ENCODE measurements at regions not wholly inside any gene's neighbourhood (a gene's known extent, or its start where the extent isn't known, plus 50 kb on each side); places are given as distances from the start of the nearest gene placed in this dataset.
"Not testable (repeated sequence)": the region's sequence is repeated elsewhere in the genome, so short reads cannot be mapped to it uniquely, and the experiment has no call there.

GRCh38 chr18:1413323-1413675 is 508.6 kb downstream of the ADCYAP1 start:
- DNase-seq (ENCODE audit: low read depth in 3 of 3) = no peak

DNA sequence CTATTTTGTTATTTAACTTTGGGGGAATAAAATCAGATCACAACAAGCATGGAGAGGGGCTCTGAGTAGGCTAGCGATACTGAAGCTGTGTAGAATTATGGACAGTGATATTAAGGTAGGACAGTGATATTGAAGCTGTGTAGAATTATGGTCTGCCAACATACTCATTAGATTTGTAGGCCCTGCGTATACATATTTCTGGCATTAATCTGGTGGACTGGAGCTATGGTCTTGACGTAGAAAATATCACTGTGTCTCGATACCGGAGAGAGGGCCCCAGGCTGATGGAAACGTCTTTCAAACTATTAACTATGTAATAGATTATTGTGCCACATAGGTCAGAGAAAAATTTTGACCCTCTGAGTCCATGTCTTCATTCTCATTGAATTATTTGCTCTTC is 511.4 kb downstream of the ADCYAP1 start:
- no peak for DNase-seq (ENCODE audit: low read depth in 3 of 3)

GRCh38 chr18:1421502-1421901 is 516.8 kb downstream of the ADCYAP1 start:
- DNase-seq (ENCODE audit: low read depth in 3 of 3) = no peak

GRCh38 chr18:1422634-1423033 is 518.0 kb downstream of the ADCYAP1 start:
- no peak for DNase-seq (ENCODE audit: low read depth in 3 of 3)

GRCh38 chr18:1425679-1426078 is 521.0 kb downstream of the ADCYAP1 start:
- DNase-seq (ENCODE audit: low read depth in 3 of 3) = no peak

DNA sequence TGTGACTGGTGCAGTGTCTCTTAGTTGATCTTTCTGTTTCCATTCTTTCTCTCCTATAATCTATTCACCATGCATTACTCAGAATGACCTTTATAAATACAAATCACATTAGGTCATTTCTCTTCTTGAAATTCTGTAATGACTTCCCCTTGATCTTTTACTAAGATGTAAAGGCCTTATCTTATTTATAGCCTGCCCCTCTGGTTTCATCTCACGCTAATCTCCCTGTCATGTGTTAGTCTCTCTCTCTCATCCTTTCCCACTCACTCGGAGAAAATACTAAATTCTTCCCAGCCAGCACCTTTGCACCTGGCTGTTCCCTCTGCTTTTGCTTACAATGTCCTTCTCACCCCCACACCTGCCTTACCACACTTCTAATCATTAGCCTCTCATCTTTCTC is 530.8 kb downstream of the ADCYAP1 start:
- no peak for DNase-seq (ENCODE audit: low read depth in 3 of 3)

DNA sequence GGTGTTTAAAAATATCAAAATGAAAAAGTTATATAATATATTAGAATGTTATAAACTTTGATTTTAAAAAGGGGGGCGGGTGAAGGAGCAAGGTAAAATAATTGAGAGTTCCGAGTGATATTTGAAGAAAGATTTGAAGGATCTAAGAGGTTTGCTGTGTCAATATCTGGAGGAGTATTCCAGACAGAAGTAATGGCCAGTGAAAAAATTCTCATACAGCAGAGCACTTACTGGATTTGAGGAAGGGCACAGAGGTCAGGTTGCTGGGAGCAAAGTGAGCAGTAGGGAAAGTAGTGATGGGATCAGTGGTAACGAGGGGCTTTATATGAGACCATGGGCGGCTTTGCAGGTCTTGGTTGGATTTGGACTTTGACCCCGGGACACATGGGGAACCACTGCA is 531.5 kb downstream of the ADCYAP1 start:
- DNase-seq (ENCODE audit: low read depth in 3 of 3) = no peak

- DNase-seq (ENCODE audit: low read depth in 3 of 3) = no peak
Measured at GRCh38 chr18:1438458-1438910, 533.8 kb downstream of the ADCYAP1 start.

GRCh38 chr18:1438967-1439366 is 534.3 kb downstream of the ADCYAP1 start:
- no peak for DNase-seq (ENCODE audit: low read depth in 3 of 3)

DNA sequence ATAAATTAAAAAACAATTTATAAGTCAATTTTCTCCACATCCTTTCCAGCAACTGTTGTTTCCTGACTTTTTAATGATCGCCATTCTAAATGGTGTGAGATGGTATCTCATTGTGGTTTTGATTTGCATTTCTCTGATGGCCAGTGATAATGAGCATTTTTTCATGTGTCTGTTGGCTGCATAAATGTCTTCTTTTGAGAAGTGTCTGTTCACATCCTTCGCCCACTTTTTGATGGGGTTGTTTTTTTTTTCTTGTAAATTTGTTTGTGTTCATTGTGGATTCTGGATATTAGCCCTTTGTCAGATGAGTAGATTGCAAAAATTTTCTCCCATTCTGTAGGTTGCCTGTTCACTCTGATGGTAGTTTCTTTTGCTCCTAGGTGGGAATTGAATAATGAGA is 539.4 kb downstream of the ADCYAP1 start:
- DNase-seq (ENCODE audit: low read depth in 3 of 3) = not testable (repeated sequence)

DNA sequence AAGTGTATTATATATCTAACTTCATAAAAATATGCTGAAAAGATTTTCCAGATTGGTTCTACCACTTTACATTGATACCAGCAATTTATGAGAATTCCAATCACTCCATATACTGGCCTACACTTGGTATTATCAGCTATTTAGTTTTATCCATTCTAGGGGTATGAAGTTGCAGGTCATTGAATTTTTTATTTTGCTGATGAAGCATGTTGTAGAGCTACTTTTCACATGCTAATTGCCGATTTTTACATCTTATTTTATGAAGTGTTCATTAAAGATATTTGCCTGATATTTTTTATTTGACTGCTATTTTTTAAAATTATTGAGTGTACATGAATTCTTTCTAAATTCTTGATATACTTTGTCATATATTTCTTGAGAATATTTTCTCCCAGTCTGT is 542.1 kb downstream of the ADCYAP1 start:
- no peak for DNase-seq (ENCODE audit: low read depth in 3 of 3)

DNA sequence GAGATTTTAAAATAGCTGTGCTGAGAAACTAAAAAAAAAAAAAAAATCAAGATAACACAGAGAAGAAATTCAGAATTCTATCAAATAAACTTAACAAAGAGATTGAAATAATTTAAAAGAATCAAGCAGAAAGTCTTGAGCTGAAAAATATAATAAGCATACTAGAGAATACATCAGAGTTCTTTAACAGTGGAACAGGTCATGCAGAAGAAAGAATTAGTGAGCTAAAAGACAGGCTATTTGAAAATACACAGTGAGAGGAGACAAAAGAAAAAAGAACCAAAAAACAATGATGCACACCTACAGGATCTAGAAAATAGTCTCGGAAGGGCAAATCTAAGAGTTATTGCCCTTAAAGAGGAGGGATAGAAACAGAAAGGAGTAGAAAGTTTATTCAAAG is 548.1 kb downstream of the ADCYAP1 start:
- no peak for DNase-seq (ENCODE audit: low read depth in 3 of 3)

- no peak for DNase-seq (ENCODE audit: low read depth in 3 of 3)
Measured at GRCh38 chr18:1455605-1456004, 550.9 kb downstream of the ADCYAP1 start.

GRCh38 chr18:1458547-1458946 is 553.9 kb downstream of the ADCYAP1 start:
- DNase-seq (ENCODE audit: low read depth in 3 of 3) = no peak

GRCh38 chr18:1463981-1464380 is 559.3 kb downstream of the ADCYAP1 start:
- DNase-seq (ENCODE audit: low read depth in 3 of 3) = no peak

- no peak for DNase-seq (ENCODE audit: low read depth in 3 of 3)
Measured at GRCh38 chr18:1464444-1465217, 560.0 kb downstream of the ADCYAP1 start.

- DNase-seq (ENCODE audit: low read depth in 3 of 3) = no peak
Measured at GRCh38 chr18:1466035-1466434, 561.4 kb downstream of the ADCYAP1 start.

GRCh38 chr18:1467461-1467964 is 562.8 kb downstream of the ADCYAP1 start:
- no peak for DNase-seq (ENCODE audit: low read depth in 3 of 3)

DNA sequence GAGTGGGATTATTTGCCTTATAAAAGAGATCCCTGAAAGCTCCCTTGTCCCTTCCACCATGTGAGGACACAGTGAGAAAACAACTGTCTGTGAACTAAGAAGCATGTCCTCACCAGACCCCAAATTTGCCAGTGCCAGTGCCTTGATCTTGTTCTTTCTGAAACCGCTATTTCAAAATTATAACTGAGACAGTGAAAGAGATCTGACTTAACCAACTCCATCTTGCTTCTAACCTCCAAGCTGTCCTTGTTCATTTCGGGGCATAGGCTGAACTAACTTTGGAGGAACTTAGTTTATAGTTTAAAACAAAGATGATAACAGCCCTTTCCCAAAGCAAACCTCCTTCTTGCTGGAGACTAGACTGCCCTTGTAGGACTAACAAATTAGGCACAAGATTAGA is 563.9 kb downstream of the ADCYAP1 start:
- no peak for DNase-seq (ENCODE audit: low read depth in 3 of 3)

- DNase-seq (ENCODE audit: low read depth in 3 of 3) = no peak
Measured at GRCh38 chr18:1475867-1476266, 571.2 kb downstream of the ADCYAP1 start.

- DNase-seq (ENCODE audit: low read depth in 3 of 3) = no peak
Measured at GRCh38 chr18:1480309-1480708, 575.6 kb downstream of the ADCYAP1 start.

DNA sequence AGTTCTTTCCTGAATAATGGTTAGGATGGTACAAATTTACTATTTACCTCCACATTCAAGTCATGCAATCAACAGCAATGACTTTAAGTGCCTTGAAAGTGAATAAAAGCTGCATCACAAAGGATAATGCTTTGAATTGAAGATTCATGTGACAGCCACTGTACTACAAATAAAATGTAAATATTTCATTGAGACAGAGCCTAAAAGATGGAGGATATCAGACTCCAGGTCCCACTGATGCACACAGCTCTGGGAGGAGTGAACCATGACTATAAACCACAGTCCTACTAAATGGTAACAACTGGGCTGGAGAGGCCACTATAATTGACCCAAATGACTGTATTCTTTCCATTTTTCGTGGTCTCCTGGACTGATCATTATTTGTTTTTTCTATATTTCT is 576.9 kb downstream of the ADCYAP1 start:
- DNase-seq (ENCODE audit: low read depth in 3 of 3) = no peak

GRCh38 chr18:1483385-1483784 is 578.7 kb downstream of the ADCYAP1 start:
- DNase-seq (ENCODE audit: low read depth in 3 of 3) = no peak

DNA sequence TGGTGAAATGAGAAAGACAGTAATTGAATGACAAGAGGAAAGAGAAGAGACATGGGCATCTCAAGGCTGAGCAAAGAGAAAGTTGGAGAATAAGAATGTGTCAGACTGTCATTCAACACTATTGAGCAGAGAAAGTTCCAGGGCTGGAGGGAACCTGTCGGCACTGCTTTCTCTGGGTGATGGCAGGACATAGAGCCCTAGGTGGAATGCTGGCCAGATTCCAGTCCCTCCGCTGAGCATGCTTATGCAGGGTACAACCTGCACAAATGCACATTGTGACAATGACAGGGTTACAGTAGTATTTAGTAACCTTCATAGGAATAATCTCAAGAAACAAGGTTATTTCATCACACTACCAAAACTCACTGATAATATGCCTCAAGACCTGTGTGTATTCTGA is 582.8 kb downstream of the ADCYAP1 start:
- DNase-seq (ENCODE audit: low read depth in 3 of 3) = no peak
